Fibroblast of lung (primary cell): ENCODE measurements at regions not wholly inside any gene's neighbourhood (a gene's known extent, or its start where the extent isn't known, plus 50 kb on each side); places are given as distances from the start of the nearest gene placed in this dataset.
"Not testable (repeated sequence)": the region's sequence is repeated elsewhere in the genome, so short reads cannot be mapped to it uniquely, and the experiment has no call there.

Source experiments
- CTCF ChIP-seq, 2 donors: IDR thresholded peaks in 1 of 2; conservative IDR thresholded peaks in 1 of 2; 1 replicate in 1 of 2; 2 replicates in 1 of 2; pipeline ENCODE4 v1.5.1; 2011 to 2012; ENCODE audit warnings: low read length in 2 of 2, control low read depth in 1 of 2, inconsistent platforms in 1 of 2, low read depth in 1 of 2, mild to moderate bottlenecking in 1 of 2
- EZH2 ChIP-seq: IDR thresholded peaks from 2 replicates; pipeline ENCODE4 v1.5.1; 2012; ENCODE audit warnings: low read length, control low read depth, mild to moderate bottlenecking; ENCODE audit errors: missing control alignments

- not testable (repeated sequence) for TF ChIP-seq CTCF (conservative IDR thresholded peaks at IDR 0.05 in 1 of 2, IDR thresholded peaks at IDR 0.05 in 1 of 2; ENCODE audit: low read depth in 1 of 2, low read length in 2 of 2); EZH2
Measured at GRCh38 chrX:728639-729038, 98.0 kb downstream of the SHOX start.
